Activated naive CD4-positive, alpha-beta T cell treated with anti-CD3 and anti-CD28 coated beads, Interleukin-2, amount 10 ng/mL, durations not matched to agents 7 days and 5 days (primary cell): ENCODE measurements at regions not wholly inside any gene's neighbourhood (a gene's known extent, or its start where the extent isn't known, plus 50 kb on each side); places are given as distances from the start of the nearest gene placed in this dataset.

Experiments
- CTCF ChIA-PET: fragments of 350-600 bp; sonication (Branson Sonifier 250); formaldehyde crosslinking; loops from one replicate; lab custom pipeline; 2021; ENCODE audit warnings: antibody characterized with exemption; lab: Charles Lee
- DNase-seq: peaks from one replicate; pipeline ENCODE4 v3.0.0-alpha.2; 2020
- H3K27ac Mint-ChIP-seq: one replicate; pipeline ENCODE4 v1.8.0; 2021; ENCODE audit warnings: mild to moderate bottlenecking, moderate library complexity, mixed read lengths
- H3K27me3 Mint-ChIP-seq: one replicate; pipeline ENCODE4 v1.8.0; 2021; ENCODE audit warnings: mild to moderate bottlenecking, mixed read lengths
- H3K36me3 Mint-ChIP-seq: one replicate; pipeline ENCODE4 v1.8.0; 2021; ENCODE audit warnings: mixed read lengths
- H3K4me1 Mint-ChIP-seq: one replicate; pipeline ENCODE4 v1.8.0; 2021; ENCODE audit warnings: mixed read lengths
- H3K4me3 Mint-ChIP-seq: one replicate; pipeline ENCODE4 v1.8.0; 2021; ENCODE audit warnings: mild to moderate bottlenecking, moderate library complexity, mixed read lengths
- H3K9me3 Mint-ChIP-seq: one replicate; pipeline ENCODE4 v1.8.0; 2021; ENCODE audit warnings: mixed read lengths

GRCh38 chr6:100136590-100136989, 142.6 kb upstream of the MCHR2 start:
- CTCF ChIA-PET, result no interaction called here

DNA sequence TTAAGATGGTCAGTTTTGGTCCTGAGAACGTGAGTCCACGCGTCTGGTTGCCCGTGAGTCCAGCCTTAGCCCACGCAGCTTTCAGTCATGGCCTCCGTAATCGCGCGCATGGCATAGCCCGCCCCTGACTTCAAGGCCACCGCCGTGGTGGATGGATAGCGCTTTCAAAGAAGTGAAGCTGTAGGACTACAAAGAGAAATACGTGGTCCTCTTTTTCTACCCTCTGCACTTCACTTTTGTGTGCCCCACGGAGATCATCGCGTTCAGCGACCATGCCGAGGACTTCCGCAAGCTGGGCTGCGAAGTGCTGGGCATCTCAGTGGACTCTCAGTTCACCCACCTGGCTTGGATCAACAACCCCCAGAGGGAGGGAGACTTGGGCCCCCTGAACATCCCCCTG, 142.0 kb upstream of the MCHR2 start:
- CTCF ChIA-PET, result no interaction called here
- no peaks in the 10 kb centered on the region for H3K4me1 Mint-ChIP-seq
- no peak overlapping the region for H3K27ac Mint-ChIP-seq
- no peaks in the 10 kb centered on the region for H3K36me3 Mint-ChIP-seq
- no peak for DNase-seq
- no peaks in the 10 kb centered on the region for H3K9me3 Mint-ChIP-seq
- no peak overlapping the region for H3K4me3 Mint-ChIP-seq
- H3K27me3 Mint-ChIP-seq, result no peaks in the 10 kb centered on the region

More at GRCh38 chr6:100136590-100136989, 142.6 kb upstream of the MCHR2 start:
- no peaks in the 10 kb centered on the region for H3K4me1 Mint-ChIP-seq
- no peaks in the 10 kb centered on the region for H3K27me3 Mint-ChIP-seq
- no peaks in the 10 kb centered on the region for H3K36me3 Mint-ChIP-seq
- H3K9me3 Mint-ChIP-seq, result no peaks in the 10 kb centered on the region
- H3K4me3 Mint-ChIP-seq, result no peak overlapping the region
- H3K27ac Mint-ChIP-seq, result no peak overlapping the region
- DNase-seq, result no peak

DNA sequence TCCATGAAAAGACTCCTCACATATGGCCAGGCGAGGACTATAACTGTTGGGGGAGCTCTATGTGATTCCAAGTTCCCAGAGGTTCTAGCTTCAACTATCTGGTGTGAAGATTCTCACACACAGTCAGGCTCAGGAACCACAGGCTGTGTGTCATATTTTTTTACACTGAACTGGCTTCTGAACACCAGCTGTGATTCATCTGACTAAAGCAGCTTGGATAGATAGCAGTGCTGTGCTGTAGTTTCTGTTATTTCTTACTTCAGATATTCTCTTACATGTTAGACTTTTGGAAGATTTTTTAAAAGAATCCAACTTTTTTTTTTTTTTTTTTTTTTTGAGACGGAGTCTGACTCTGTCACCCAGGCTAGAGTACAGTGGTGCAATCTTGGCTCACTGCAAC, 140.7 kb upstream of the MCHR2 start:
- CTCF ChIA-PET, result no interaction called here
- H3K27me3 Mint-ChIP-seq, result no peaks in the 10 kb centered on the region

DNA sequence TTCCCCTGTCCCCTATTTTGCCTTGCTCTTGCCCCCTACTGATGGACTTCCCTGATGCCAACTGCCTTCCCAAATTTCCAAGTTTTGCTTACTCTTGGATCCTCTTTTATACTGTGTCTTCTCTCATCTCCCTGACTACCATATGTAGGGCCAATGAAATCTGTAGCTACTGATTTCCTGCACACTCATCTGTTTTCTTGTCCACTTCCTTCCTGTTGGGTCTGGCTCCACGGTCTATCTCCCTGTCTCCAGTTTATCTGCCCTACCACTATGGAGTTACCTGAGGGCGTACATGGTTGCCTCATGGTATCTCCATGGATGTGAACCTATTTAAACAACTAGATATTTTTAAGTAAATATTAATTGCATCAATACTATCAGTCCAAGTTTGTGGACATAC, 140.3 kb upstream of the MCHR2 start:
- Mint-ChIP-seq H3K36me3 (no peaks in the 10 kb centered on the region), H3K4me3 (no peak overlapping the region), H3K4me1 (no peaks in the 10 kb centered on the region), H3K9me3 (no peaks in the 10 kb centered on the region), H3K27me3 (no peaks in the 10 kb centered on the region), H3K27ac (no peak overlapping the region)
- CTCF ChIA-PET, result no interaction called here
- no peak for DNase-seq

More for the DNA sequence above, 140.7 kb upstream of the MCHR2 start:
- H3K27ac Mint-ChIP-seq, result no peak overlapping the region
- no peak overlapping the region for H3K4me3 Mint-ChIP-seq
- DNase-seq, result no peak
- H3K9me3 Mint-ChIP-seq, result no peaks in the 10 kb centered on the region
- H3K4me1 Mint-ChIP-seq, result no peaks in the 10 kb centered on the region
- H3K36me3 Mint-ChIP-seq, result no peaks in the 10 kb centered on the region

- Mint-ChIP-seq H3K9me3 (no peaks in the 10 kb centered on the region), H3K4me1 (no peaks in the 10 kb centered on the region), H3K27me3 (no peaks in the 10 kb centered on the region), H3K27ac (no peak overlapping the region), H3K4me3 (no peak overlapping the region), H3K36me3 (no peaks in the 10 kb centered on the region)
- no peak for DNase-seq
- CTCF ChIA-PET, result no interaction called here
These were observed 138.0 kb upstream of the MCHR2 start for GRCh38 chr6:100132005-100132404.

DNA sequence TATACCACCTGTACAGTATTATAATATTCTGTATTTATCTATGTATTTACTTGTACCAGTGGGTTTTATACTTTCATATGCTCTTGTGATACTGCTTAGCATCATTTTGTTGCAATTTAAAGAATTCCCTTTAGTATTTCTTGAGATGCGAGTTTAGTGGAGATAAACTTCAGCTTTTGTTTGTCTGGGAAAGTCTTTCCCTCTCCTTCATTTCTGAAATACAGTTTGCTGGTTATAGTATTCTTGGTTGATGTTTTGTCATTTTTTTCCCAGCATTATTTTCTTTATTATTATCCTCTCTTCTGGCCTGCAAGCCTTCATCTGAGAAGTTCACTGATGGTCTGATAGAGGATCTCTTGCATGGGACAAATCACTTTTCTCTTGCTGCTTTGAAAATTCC, 136.6 kb upstream of the MCHR2 start:
- H3K4me1 Mint-ChIP-seq, result no peaks in the 10 kb centered on the region
- DNase-seq, result no peak
- H3K27me3 Mint-ChIP-seq, result no peaks in the 10 kb centered on the region
- H3K4me3 Mint-ChIP-seq, result no peak overlapping the region
- no peaks in the 10 kb centered on the region for H3K9me3 Mint-ChIP-seq
- CTCF ChIA-PET, result no interaction called here
- H3K27ac Mint-ChIP-seq, result no peak overlapping the region
- H3K36me3 Mint-ChIP-seq, result no peaks in the 10 kb centered on the region

DNA sequence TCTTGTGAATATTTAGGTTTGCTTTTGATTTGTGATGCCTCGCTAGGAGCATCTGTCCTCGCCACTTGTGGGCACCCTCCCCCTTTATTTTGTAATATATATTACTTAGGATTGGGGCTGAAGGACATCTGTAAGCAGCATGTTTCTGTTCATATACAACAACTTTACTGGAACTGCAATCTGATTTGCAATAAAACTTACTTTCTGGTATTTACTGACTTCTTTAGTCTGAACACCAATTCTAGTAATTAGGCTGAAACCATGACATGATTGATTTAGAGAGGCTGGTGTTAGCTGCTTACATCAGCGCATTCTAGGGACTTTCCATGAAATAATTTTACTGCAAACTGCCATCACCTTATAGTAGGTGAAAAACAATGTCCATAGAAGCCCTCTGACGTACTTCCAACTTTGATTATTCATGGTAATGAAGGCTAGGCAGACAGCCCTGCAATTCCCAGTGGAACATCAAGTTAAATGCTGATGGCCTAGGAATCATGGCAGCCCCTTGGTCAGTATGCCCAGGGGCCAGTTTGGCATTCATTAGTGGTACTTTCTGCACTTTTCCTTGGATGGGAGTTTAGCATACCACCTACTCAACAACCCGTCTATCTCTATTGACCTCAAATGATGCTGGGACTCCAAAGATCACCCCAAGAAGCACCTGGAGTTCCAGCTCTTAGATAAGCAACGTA, 132.9 kb upstream of the MCHR2 start:
- no peaks in the 10 kb centered on the region for H3K27me3 Mint-ChIP-seq
- no peak overlapping the region for H3K27ac Mint-ChIP-seq
- H3K4me3 Mint-ChIP-seq, result no peak overlapping the region
- CTCF ChIA-PET, result no interaction called here
- no peaks in the 10 kb centered on the region for H3K9me3 Mint-ChIP-seq
- no peaks in the 10 kb centered on the region for H3K4me1 Mint-ChIP-seq
- no peaks in the 10 kb centered on the region for H3K36me3 Mint-ChIP-seq
- DNase-seq, result no peak

DNA sequence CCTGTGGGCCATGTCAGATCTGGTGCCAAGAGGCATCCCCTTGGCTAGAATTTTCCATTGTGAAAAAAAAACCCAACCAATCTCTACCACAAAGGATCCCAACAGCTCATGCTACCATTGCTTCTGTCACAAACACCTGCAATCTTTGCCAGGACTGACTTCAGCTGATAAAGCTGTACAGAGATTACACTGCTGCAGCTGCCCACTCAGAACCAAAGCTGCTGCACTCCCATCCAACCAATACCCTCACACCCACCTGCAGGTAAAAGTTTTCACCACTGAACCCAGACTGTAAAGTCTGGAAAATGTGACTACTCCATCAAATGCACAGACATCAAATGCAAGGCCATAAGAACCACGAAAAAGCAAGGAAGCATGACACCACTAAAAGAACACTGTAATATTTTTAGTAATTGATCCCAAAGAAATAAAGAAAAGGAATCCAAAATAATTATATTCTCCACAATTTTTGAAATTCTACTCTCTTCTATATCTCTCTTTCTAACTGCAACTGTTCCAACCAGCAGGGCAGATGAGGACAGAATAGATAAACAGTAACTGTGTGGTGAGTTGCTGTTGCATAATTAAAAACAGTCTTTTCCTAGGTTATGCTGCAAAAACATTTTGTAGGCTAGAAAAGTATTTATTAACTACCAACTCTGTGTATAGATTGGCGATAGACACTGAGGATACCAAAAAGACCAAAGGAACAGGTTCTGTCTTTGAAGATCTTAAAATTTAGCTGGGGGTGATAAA, 128.0 kb upstream of the MCHR2 start:
- H3K4me3 Mint-ChIP-seq, result no peak overlapping the region
- H3K27ac Mint-ChIP-seq, result no peak overlapping the region
- no peaks in the 10 kb centered on the region for H3K36me3 Mint-ChIP-seq
- DNase-seq, result no peak
- no peaks in the 10 kb centered on the region for H3K9me3 Mint-ChIP-seq
- H3K4me1 Mint-ChIP-seq, result no peaks in the 10 kb centered on the region
- CTCF ChIA-PET, result interaction anchor here (1.1 kb wide), 1 partner anchor 22 kb away, joined by 3 read pairs; no protein-coding TSS in a partner anchor
- no peaks in the 10 kb centered on the region for H3K27me3 Mint-ChIP-seq

DNA sequence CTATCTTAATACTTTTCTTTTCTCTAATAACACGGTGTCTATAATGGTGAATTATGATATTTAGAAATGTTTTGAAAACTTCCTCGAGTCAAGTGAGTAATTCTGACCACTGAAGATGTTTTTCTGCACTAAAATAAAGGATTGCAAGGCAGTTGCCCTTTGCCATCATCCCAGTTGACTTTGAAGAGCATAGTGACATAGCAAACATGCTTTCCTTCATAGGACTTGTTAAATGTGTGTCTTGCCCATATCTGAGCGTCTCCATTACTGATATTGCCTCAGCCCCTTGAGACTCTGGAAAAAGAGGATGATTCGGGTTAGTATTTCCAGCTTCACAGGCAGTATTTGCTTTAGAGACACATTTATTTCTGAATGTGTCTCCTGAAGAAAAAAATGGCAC, 125.2 kb upstream of the MCHR2 start:
- H3K4me3 Mint-ChIP-seq, result no peak overlapping the region
- CTCF ChIA-PET, result no interaction called here
- no peaks in the 10 kb centered on the region for H3K27me3 Mint-ChIP-seq

GRCh38 chr6:100118301-100118700, 124.3 kb upstream of the MCHR2 start:
- Mint-ChIP-seq H3K36me3 (no peaks in the 10 kb centered on the region), H3K4me3 (no peak overlapping the region), H3K27me3 (no peaks in the 10 kb centered on the region), H3K9me3 (no peaks in the 10 kb centered on the region), H3K27ac (no peak overlapping the region), H3K4me1 (no peaks in the 10 kb centered on the region)
- DNase-seq, result no peak
- CTCF ChIA-PET, result interaction anchor here (0.6 kb wide), 1 partner anchor 410 kb away, joined by 3 read pairs; no protein-coding TSS in a partner anchor

More for the DNA sequence above, 125.2 kb upstream of the MCHR2 start:
- DNase-seq, result no peak
- no peaks in the 10 kb centered on the region for H3K36me3 Mint-ChIP-seq
- H3K27ac Mint-ChIP-seq, result no peak overlapping the region
- no peaks in the 10 kb centered on the region for H3K9me3 Mint-ChIP-seq
- H3K4me1 Mint-ChIP-seq, result no peaks in the 10 kb centered on the region

DNA sequence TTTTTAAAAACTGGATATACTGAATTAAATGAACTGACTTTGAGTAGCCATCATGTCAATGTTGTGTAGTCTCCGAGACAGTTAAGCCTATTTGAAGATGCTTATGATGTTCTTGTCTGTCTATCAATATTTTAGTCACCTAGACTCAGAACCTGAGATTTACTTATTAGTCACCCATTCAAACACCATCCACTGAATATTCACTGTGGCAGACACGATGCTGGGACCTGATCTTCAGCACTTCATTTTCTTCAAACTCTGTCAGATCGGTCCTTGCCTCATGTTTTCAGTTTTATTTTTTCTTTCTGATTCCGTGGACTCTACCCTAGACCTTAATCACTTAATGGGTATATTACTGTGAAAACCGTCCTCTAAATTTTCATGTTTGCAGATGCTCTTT, 123.7 kb upstream of the MCHR2 start:
- no peak for DNase-seq
- Mint-ChIP-seq H3K36me3 (no peaks in the 10 kb centered on the region), H3K27me3 (no peaks in the 10 kb centered on the region), H3K27ac (no peak overlapping the region), H3K4me1 (no peaks in the 10 kb centered on the region), H3K4me3 (no peak overlapping the region), H3K9me3 (no peaks in the 10 kb centered on the region)
- CTCF ChIA-PET, result interaction anchor here (1.0 to 1.6 kb wide), 3 partner anchors 36 to 547 kb away, joined by 3 to 4 read pairs (median 3); no protein-coding TSS in a partner anchor

DNA sequence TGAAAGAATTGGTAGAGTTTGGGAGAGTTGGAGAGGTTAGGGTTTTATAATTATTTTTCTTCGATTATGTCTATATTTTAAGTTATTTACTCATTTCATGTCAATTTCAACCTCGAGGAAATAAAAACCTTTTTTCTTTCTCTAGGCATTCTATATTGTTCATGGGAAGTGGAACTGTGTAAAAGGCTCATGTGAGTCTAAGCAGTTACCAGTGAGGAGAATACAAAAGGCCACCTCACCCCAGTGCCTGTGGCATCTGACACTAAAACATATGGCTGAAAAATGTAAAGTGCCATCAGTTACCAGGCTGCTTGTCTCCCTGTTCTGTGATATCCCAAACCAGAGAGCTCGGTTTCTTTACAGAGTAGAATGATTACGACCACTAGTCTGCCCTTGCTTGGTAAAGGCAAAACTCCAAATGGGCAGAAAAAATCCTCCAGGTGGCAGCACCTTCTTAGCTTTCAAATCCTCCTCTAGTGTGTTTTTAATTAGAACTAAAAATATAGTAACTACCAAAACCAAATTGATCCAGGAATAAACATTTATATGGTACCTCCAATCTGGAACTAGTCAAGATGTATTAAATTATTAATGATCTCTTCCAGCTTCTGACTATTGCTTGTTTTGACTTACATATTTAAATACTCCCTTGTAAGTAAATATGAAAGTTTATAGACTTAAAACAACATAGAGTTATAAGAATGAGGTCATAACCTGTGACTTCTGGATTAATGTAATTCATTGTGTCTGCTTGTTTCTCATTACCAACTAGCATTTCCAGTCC, 122.6 kb upstream of the MCHR2 start:
- Mint-ChIP-seq H3K27me3 (no peaks in the 10 kb centered on the region), H3K36me3 (no peaks in the 10 kb centered on the region), H3K4me1 (no peaks in the 10 kb centered on the region), H3K27ac (no peak overlapping the region), H3K9me3 (no peaks in the 10 kb centered on the region), H3K4me3 (no peak overlapping the region)
- DNase-seq, result peak; percentile 47
- CTCF ChIA-PET, result interaction anchor here (0.9 to 1.6 kb wide), 6 partner anchors 9 to 548 kb away, joined by 3 to 4 read pairs (median 3); no protein-coding TSS in a partner anchor

DNA sequence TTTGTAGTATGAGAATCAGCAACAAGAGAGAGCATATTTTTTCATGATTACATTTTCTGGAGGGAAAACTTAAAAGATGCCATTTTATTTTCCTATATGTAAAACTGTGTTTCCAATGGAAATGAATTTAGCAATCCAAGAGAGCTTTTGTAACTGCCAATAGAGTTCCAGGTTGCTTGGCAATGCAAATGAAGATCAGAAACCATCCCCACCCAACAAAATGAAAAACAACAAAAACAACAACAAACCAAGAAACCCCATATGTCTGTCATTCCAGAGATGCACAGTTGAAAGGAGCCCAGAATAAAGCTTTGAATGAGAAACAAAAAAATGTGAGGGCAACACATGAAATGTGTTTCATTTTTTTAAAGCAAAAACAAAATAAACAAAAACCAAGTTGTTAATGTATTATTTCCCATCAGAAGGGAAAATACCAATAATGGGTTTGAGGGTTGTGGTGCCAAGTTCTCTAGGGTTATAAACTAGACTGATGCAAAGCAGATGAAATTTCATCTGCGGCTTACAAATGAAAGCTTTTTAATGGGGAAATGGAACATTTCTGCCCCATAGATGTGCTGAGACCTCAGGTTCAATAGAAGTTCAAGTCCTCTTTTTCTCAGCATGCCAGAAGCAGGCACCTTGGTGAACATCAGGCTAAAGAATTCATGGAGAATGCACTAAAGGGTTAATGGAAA, 121.5 kb upstream of the MCHR2 start:
- Mint-ChIP-seq H3K36me3 (no peaks in the 10 kb centered on the region), H3K27ac (no peak overlapping the region), H3K9me3 (no peaks in the 10 kb centered on the region), H3K4me1 (no peaks in the 10 kb centered on the region), H3K27me3 (peaks cover under 1% of the 10 kb centered on the region), H3K4me3 (no peak overlapping the region)
- CTCF ChIA-PET, result interaction anchor here (1.1 kb wide), 1 partner anchor 545 kb away, joined by 3 read pairs; no protein-coding TSS in a partner anchor
- no peak for DNase-seq
